H7 (cell line): ENCODE measurements at regions not wholly inside any gene's neighbourhood (a gene's known extent, or its start where the extent isn't known, plus 50 kb on each side); places are given as distances from the start of the nearest gene placed in this dataset.

ENCODE experiments used
- DNase-seq: peaks from one replicate; pipeline ENCODE4 v3.0.0; 2012
- H3K27me3 ChIP-seq: 2 replicates; pipeline ENCODE4 v1.6.0; 2011; ENCODE audit warnings: mild to moderate bottlenecking, low read length; ENCODE audit not compliant: control insufficient read depth, insufficient read depth
- H3K36me3 ChIP-seq: replicated peaks from 2 replicates; pipeline ENCODE4 v1.5.1; 2011; ENCODE audit warnings: low read length; ENCODE audit not compliant: control insufficient read depth, insufficient read depth
- H3K4me3 ChIP-seq: 2 replicates; pipeline ENCODE4 v1.5.1; 2011; ENCODE audit warnings: low read depth, mild to moderate bottlenecking, control low read depth, low read length, moderate library complexity; ENCODE audit not compliant: insufficient read depth

DNA sequence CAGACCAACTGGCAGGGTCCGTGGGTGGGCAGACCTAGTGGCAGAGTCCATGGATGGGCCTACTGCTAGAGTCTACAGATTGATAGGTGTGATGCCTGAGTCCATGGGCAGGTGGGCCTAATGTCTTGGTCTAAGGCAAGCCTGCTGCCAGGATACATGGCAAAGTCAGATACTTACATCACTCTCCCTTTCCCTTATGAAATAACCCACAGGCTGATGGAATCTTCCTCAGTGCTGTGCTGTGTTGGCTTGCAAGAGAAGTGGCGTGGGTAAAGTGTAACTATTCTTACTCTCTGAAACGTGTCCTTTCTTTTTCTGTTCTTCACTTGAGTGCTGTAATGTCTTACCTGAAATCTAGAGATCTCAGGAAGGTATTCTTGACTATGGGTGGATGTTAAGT is 67.3 kb upstream of the ADRB2 start:
- no peaks in the 10 kb centered on the region for H3K36me3 ChIP-seq

DNA sequence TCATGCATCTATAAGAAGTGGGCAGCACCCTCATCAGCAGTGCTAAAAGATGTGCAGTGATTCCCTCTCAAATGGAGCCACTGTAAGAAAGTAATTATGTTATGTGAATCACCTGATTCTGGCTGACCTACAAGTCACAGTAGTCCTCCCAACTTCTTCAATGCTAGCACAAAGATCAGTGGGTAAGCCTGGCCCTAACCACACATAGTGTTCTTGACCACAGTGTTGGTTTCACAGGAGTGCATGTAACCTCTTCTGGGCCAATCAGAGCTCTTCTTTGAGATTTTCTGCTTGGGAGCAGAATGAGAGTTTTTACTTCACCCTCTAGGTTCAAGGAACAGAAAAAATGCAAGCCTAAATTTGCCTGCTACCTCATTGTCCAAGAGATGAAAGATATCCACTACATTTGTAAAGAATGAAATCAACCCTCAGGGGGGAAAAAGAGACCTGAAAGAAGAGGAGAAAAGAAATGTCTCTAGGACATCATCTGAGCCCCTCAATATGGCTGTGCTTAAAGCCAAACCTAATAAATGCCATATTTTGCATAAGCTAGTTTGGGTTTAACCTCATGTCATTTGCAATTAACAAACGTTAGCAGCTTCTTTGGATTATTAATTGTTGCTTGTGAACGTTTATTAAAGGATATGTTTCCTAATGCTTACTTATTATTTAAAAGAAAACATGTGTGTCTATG is 65.3 kb upstream of the ADRB2 start:
- no peaks in the 10 kb centered on the region for H3K36me3 ChIP-seq
- no peaks in the 10 kb centered on the region for H3K27me3 ChIP-seq
- H3K4me3 ChIP-seq: no peak overlapping the region
- no peak for DNase-seq

More for the DNA sequence above, 67.3 kb upstream of the ADRB2 start:
- H3K27me3 ChIP-seq: no peaks in the 10 kb centered on the region
- H3K4me3 ChIP-seq: no peak overlapping the region
- DNase-seq: no peak

DNA sequence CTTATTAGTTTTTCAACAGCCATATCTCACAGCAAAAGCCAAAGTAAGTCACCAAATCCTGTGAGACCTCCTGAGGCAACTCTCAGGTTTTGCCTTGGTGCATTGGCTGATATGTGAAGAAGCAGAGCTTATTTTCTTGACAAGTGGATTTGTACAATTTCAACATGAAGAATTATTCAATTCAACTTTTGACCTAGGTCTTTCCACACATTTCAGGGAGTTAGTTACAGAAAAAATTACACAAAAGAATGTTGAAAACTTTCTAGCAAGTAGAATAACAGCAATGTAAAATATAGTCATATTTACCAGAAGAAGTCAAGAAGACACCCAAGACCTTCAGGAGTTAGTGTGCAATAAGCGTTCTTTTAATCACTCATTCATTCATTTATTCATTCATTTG is 62.4 kb upstream of the ADRB2 start:
- Histone ChIP-seq H3K4me3 (no peak overlapping the region), H3K36me3 (no peaks in the 10 kb centered on the region), H3K27me3 (no peaks in the 10 kb centered on the region)
- DNase-seq: no peak

DNA sequence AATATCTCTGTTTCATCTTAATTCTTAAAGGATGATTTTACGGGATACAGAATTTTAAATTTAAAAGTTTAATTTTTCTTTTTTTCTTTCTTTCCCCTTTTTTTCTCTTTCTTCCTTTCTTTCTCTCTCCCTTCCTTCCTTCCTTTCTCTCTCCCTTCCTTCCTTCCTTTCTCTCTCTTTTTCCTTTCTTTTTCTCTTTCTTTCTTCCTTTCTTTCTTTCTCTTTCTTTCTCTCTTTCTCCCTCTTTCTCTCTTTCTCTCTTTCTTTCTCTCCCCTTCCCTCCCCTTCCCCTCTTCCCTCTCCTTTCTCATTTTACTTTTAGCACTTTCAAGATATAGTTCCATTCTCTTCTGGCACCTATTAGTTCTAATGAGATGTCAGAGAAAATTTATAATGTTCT is 61.4 kb upstream of the ADRB2 start:
- Histone ChIP-seq H3K27me3 (no peaks in the 10 kb centered on the region), H3K4me3 (no peak overlapping the region), H3K36me3 (no peaks in the 10 kb centered on the region)
- no peak for DNase-seq

DNA sequence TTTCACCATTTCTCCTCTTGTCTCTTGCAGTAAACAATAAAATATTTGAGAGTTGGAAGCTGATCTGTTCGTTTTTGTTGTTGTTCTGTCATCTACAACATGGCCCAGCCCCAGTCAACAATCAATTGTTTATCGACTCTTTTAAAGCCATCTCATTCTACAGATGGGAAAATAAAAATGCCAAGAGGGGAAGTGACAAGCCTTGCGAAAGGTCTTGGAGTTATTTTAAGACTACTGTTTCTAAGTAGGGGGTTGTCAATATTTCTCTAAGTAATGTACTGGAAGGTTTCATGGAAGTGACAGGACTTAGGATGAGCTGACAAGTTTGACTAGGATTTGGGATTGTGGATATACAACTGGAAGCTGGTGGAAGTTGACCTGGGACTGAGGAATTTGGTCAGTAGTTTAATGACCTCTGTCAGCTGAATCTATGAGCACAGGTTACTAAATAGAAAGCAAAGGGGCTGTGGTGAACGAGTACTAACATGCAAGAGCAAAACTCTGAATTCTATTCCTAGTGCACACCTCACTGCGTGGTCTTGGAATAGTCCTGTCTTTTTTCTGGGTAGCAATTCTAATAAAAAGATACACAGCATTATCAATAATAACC is 57.5 kb upstream of the ADRB2 start:
- Histone ChIP-seq H3K36me3 (no peaks in the 10 kb centered on the region), H3K4me3 (no peak overlapping the region), H3K27me3 (no peaks in the 10 kb centered on the region)
- DNase-seq: no peak

DNA sequence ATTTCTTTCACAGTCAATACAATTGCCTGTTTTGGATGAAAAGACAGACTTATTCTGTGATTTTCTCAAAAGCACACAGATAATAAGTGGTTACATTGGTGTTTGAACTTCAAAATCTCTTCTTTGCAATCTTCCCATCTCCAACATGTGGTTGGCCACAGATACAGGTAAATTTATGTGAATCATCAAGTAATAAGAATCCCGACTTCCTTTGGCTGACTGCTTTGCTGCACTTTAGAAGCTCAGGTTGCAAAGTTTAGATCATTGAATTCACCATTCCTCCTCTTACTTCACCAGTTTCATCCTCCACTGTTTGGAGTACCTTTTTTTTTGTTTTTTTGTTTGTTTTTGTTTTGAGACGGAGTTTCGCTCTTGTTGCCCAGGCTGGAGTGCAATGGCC is 56.5 kb upstream of the ADRB2 start:
- Histone ChIP-seq H3K36me3 (no peaks in the 10 kb centered on the region), H3K4me3 (no peak overlapping the region), H3K27me3 (no peaks in the 10 kb centered on the region)
- DNase-seq: no peak

DNA sequence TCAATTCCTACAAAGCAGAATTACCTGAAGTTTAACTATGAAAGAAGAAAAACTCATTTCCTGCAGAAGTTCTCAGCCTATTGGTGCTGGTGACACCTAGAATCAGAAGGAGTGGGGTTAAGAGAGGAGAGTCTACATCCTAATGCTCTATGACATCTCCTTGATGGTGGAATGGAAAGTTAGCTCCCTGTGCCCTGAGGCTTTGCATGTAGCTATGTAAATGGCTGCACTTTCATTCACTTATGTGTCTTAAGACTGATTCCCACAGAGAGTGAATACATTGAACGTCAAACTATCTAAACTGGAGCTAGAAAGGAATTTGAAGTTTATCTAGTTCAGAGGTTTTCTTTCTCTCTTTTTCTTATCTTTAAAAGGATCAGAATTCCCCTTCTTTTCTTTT is 52.1 kb upstream of the ADRB2 start:
- DNase-seq: no peak
- H3K27me3 ChIP-seq: no peaks in the 10 kb centered on the region
- H3K4me3 ChIP-seq: no peak overlapping the region
- H3K36me3 ChIP-seq: no peaks in the 10 kb centered on the region

DNA sequence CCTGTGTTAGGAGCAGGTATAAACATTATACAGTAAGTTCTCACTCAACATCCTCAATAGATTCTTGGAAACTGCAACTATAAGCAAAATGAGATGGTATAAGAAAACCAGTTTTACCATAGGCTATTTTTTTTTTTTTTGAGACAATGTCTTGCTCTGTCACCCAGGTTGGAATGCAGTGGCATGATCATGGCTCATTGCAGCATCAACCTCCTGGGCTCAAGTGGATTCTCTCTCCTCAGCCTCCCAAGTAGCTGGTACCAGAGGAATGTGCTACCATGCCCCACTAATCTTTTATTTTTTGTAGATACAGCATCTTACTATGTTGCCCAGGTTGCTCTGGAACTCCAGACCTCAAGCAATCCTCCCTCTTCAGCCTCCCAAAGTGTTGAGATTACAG is 50.1 kb upstream of the ADRB2 start:
- DNase-seq: no peak
- no peak overlapping the region for H3K4me3 ChIP-seq
- H3K36me3 ChIP-seq: no peaks in the 10 kb centered on the region
- no peaks in the 10 kb centered on the region for H3K27me3 ChIP-seq
